ENCODE measurements at regions not wholly inside any gene's neighbourhood (a gene's known extent, or its start where the extent isn't known, plus 50 kb on each side); places are given as distances from the start of the nearest gene placed in this dataset.

DNA sequence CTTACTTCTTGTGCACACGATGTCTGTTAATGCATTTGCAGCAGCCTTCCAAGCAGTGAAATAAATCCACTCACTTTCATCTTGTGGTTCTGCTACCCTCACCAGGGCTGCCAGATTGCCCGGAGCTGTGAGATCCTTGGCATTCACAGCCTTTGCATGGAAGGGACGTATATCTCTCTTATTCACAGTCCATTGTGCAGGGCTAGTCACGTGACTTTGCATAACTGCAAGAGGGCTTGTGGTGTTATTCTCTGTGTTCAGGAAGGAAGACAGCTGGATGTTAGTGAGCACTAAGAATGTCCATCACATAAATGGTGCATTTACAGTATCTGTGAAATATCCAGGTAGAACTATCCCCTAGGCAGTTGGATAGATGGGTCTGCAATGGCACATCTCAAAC is 96.5 kb upstream of the BEND4 start:
- TF ChIP-seq, protein P1, sequence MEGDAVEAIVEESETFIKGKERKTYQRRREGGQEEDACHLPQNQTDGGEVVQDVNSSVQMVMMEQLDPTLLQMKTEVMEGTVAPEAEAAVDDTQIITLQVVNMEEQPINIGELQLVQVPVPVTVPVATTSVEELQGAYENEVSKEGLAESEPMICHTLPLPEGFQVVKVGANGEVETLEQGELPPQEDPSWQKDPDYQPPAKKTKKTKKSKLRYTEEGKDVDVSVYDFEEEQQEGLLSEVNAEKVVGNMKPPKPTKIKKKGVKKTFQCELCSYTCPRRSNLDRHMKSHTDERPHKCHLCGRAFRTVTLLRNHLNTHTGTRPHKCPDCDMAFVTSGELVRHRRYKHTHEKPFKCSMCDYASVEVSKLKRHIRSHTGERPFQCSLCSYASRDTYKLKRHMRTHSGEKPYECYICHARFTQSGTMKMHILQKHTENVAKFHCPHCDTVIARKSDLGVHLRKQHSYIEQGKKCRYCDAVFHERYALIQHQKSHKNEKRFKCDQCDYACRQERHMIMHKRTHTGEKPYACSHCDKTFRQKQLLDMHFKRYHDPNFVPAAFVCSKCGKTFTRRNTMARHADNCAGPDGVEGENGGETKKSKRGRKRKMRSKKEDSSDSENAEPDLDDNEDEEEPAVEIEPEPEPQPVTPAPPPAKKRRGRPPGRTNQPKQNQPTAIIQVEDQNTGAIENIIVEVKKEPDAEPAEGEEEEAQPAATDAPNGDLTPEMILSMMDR (conservative IDR thresholded peaks at IDR 0.05; ENCODE audit: low read length), result no peak
- TF ChIP-seq EZH2phosphoT487 (IDR thresholded peaks at IDR 0.05; ENCODE audit: borderline replicate concordance), result no peak
